Nephron progenitor cell (in vitro differentiated cells): ENCODE measurements at regions not wholly inside any gene's neighbourhood (a gene's known extent, or its start where the extent isn't known, plus 50 kb on each side); places are given as distances from the start of the nearest gene placed in this dataset.
"Not testable (repeated sequence)": the region's sequence is repeated elsewhere in the genome, so short reads cannot be mapped to it uniquely, and the experiment has no call there.

Source experiments
- DNase-seq: peaks from one replicate; pipeline ENCODE4 v3.0.0; 2021
- H3K27ac Mint-ChIP-seq: 2 replicates; pipeline ENCODE4 v1.8.0; 2021; ENCODE audit warnings: mild to moderate bottlenecking, moderate library complexity, mixed read lengths
- H3K27me3 Mint-ChIP-seq: 2 replicates; pipeline ENCODE4 v1.8.0; 2021; ENCODE audit warnings: mild to moderate bottlenecking, low read depth, mixed read lengths; ENCODE audit not compliant: poor library complexity
- H3K36me3 Mint-ChIP-seq: 2 replicates; pipeline ENCODE4 v1.8.0; 2021; ENCODE audit warnings: low read depth, mixed read lengths
- H3K4me1 Mint-ChIP-seq: 2 replicates; pipeline ENCODE4 v1.8.0; 2021; ENCODE audit warnings: mixed read lengths
- H3K4me3 Mint-ChIP-seq: 2 replicates; pipeline ENCODE4 v1.8.0; 2021; ENCODE audit warnings: mild to moderate bottlenecking, moderate library complexity, mixed read lengths
- H3K9me3 Mint-ChIP-seq: 2 replicates; pipeline ENCODE4 v1.8.0; 2021; ENCODE audit warnings: mild to moderate bottlenecking, moderate library complexity, mixed read lengths
- TF ChIP-seq, protein P1 (sequence below): fragments of 200-600 bp; sonication (generic); IDR thresholded peaks from 2 replicates; pipeline ENCODE4 v1.5.0; 2021; ENCODE audit warnings: antibody characterized with exemption

DNA sequence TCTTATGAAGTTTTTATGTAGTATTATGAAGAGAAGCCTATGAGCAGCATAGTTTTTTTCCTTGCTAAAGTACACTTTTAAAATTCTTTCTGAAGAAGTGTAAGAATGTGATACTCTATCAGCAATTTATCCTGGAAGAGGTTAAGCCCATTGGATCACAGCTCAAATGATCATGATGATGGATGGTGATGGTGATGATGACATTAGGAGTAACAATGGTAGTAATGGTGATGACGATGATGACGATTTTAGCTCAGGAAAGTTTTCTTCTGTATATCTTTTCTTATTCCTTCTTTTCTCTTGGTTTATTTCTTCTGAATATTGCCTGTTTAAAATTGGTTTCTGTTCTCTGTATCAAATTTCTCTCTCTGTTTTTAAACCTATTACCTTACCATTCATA lies 262.9 kb upstream of the DUSP10 start:
- Mint-ChIP-seq H3K36me3 (no peaks in the 10 kb centered on the region), H3K27ac (no peak overlapping the region), H3K4me3 (no peak overlapping the region), H3K4me1 (no peaks in the 10 kb centered on the region), H3K9me3 (no peaks in the 10 kb centered on the region), H3K27me3 (peaks cover 4% of the 10 kb centered on the region)
- TF ChIP-seq, protein P1, sequence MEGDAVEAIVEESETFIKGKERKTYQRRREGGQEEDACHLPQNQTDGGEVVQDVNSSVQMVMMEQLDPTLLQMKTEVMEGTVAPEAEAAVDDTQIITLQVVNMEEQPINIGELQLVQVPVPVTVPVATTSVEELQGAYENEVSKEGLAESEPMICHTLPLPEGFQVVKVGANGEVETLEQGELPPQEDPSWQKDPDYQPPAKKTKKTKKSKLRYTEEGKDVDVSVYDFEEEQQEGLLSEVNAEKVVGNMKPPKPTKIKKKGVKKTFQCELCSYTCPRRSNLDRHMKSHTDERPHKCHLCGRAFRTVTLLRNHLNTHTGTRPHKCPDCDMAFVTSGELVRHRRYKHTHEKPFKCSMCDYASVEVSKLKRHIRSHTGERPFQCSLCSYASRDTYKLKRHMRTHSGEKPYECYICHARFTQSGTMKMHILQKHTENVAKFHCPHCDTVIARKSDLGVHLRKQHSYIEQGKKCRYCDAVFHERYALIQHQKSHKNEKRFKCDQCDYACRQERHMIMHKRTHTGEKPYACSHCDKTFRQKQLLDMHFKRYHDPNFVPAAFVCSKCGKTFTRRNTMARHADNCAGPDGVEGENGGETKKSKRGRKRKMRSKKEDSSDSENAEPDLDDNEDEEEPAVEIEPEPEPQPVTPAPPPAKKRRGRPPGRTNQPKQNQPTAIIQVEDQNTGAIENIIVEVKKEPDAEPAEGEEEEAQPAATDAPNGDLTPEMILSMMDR = no peak
- DNase-seq = no peak

DNA sequence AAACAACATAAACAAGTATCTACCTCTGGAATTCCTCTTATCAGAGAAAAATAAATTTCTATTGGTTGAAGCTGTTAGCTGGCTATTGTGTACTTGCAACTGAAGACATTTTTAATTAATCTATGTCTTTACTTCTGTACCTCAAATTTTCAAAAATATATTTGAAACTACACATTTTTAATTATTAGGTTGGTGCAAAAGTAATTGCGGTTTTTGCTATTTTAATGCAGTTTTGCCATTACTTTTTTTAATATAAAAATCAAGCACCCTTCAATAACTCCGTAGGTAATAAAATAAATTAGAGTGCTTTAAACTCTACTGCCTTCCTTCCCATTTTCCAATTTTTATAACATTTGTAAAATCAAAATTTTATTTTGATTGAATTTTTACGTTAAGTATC lies 262.1 kb upstream of the DUSP10 start:
- no peaks in the 10 kb centered on the region for H3K9me3 Mint-ChIP-seq
- H3K27ac Mint-ChIP-seq = no peak overlapping the region
- TF ChIP-seq, protein P1 = no peak
- H3K4me1 Mint-ChIP-seq = no peaks in the 10 kb centered on the region
- peaks cover 4% of the 10 kb centered on the region for H3K27me3 Mint-ChIP-seq
- H3K4me3 Mint-ChIP-seq = no peak overlapping the region
- H3K36me3 Mint-ChIP-seq = no peaks in the 10 kb centered on the region
- DNase-seq = no peak

DNA sequence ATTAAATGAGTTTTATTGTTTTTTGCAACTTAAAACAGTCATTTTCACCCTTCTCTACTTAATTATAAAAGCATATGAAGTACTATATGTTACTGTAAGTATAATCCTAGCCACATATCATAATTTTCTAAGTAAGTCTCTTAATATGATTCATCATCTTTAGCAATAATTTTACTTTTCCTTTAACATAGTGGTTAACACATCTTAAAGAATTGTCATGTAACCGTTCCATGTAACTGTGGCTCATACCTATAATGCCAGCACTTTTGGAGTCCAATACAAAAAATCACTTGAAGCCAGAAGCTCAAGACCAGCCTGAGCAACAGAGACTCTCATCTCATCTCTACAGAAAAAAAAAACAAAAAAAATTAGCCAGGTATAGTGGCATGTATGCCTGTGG lies 260.6 kb upstream of the DUSP10 start:
- DNase-seq = no peak
- Mint-ChIP-seq H3K9me3 (no peaks in the 10 kb centered on the region), H3K36me3 (no peaks in the 10 kb centered on the region), H3K4me3 (no peak overlapping the region), H3K27me3 (peaks cover 5% of the 10 kb centered on the region), H3K27ac (no peak overlapping the region), H3K4me1 (no peaks in the 10 kb centered on the region)
- TF ChIP-seq, protein P1 = no peak

DNA sequence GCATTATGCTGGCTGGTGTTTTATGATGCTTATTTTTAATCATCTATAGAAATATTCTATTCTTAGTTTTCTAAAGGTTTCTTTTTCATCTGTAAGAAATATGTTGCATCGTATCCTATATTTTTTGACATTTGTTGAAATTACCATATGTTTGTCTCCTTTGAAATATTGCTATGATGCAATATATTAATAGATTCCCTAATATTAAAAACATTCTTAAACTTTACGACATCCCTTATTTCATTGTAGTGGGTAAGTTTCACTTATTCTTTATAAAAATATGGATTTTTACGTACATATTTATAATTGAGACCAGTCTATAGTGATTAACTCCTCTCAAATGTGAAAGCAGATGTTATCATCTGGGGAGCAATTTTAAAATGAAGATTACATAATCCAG lies 258.2 kb upstream of the DUSP10 start:
- H3K36me3 Mint-ChIP-seq = no peaks in the 10 kb centered on the region
- no peaks in the 10 kb centered on the region for H3K9me3 Mint-ChIP-seq
- no peak for DNase-seq
- H3K27ac Mint-ChIP-seq = no peak overlapping the region
- H3K27me3 Mint-ChIP-seq = peaks cover 3% of the 10 kb centered on the region
- TF ChIP-seq, protein P1 = no peak
- H3K4me1 Mint-ChIP-seq = no peaks in the 10 kb centered on the region
- H3K4me3 Mint-ChIP-seq = no peak overlapping the region

DNA sequence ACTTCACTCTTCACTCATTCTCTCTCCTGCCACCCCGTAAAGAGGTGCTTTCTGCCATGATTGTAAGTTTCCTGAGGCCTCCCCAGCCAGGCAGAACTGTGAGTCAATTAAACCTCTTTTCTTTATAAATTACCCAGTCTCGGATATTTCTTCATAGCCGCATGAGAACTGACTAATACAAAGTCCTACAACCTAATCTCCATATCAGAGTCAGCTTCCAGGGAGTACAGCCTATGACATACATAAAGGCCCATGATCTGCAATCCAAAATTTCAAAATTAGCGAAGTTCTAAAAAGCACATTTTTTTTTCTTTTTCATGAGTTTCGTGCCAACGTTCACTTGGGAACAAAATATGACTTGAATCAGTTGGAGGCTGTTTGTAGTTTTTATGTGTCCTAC lies 256.9 kb upstream of the DUSP10 start:
- no peak for DNase-seq
- TF ChIP-seq, protein P1 = no peak
- Mint-ChIP-seq H3K36me3 (no peaks in the 10 kb centered on the region), H3K27ac (peak overlapping the region; percentile 16), H3K4me1 (no peaks in the 10 kb centered on the region), H3K4me3 (no peak overlapping the region), H3K9me3 (no peaks in the 10 kb centered on the region), H3K27me3 (peaks cover 3% of the 10 kb centered on the region)

DNA sequence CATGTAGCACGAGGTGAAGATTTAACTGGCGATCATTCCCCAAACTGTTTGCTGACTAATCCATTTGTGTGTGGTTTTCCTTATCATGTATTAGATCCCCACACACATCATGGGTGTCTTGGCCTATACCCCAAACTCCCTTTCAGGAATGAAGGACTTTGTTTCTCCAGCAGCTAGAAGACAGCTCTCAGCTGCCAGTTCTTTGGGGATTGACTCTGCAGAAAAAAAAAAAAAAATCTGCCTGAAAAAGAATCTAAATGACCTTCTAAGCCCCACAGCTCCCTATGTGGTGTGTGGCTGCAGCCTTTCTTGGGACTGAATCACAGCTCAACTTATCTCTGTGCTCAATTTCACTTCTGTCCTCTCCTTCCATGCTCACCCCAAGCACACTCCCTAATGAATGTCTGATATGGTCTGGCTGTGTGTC lies 256.3 kb upstream of the DUSP10 start:
- H3K27me3 Mint-ChIP-seq = peaks cover 3% of the 10 kb centered on the region
- TF ChIP-seq, protein P1 = no peak
- H3K4me1 Mint-ChIP-seq = no peaks in the 10 kb centered on the region
- H3K36me3 Mint-ChIP-seq = no peaks in the 10 kb centered on the region
- no peaks in the 10 kb centered on the region for H3K9me3 Mint-ChIP-seq
- no peak for DNase-seq
- no peak overlapping the region for H3K27ac Mint-ChIP-seq
- no peak overlapping the region for H3K4me3 Mint-ChIP-seq

DNA sequence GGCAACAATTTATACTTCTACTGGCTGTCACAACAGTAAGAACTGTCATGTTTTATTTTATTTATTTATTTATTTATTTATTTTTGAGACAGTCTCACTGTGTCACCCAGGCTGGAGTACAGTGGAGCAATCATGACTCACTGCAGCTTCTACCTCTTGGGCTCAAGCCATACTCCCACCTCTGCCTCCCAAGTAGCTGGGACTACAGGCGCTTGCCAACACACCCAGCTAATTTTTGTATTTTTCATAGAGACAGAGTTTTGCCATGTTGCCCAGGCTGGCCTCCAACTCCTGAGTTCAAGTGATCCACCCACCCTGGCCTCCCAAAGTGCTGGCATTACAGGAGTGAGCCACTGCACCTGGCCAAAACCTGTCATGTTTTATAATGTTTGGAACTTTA lies 255.1 kb upstream of the DUSP10 start:
- H3K4me3 Mint-ChIP-seq, H3K27me3 Mint-ChIP-seq, H3K36me3 Mint-ChIP-seq, H3K27ac Mint-ChIP-seq, DNase-seq, H3K4me1 Mint-ChIP-seq, H3K9me3 Mint-ChIP-seq: not testable (repeated sequence)
